HG03039 (cell line): ENCODE measurements at regions not wholly inside any gene's neighbourhood (a gene's known extent, or its start where the extent isn't known, plus 50 kb on each side); places are given as distances from the start of the nearest gene placed in this dataset.

Source experiments
- ATAC-seq: cut with Tn5 transposase; IDR thresholded peaks from one replicate; pipeline ENCODE4 v1.9.1; 2021; ENCODE audit warnings: mild to moderate bottlenecking, moderate library complexity; ENCODE audit not compliant: unreplicated experiment

GRCh38 chr6:43838276-43839036, 68.4 kb downstream of the VEGFA start:
- no peak for ATAC-seq

- ATAC-seq, result no peak
These were observed 67.5 kb downstream of the VEGFA start for GRCh38 chr6:43837507-43837906.

- ATAC-seq, result no peak
These were observed 66.7 kb downstream of the VEGFA start for GRCh38 chr6:43836507-43837240.
